ENCODE measurements at regions not wholly inside any gene's neighbourhood (a gene's known extent, or its start where the extent isn't known, plus 50 kb on each side); places are given as distances from the start of the nearest gene placed in this dataset.

- no peak for TF ChIP-seq CTCF (conservative IDR thresholded peaks at IDR 0.05)
- no peak for TF ChIP-seq ZFX (IDR thresholded peaks at IDR 0.05)
These were observed 423.9 kb upstream of the MAF start for GRCh38 chr16:80024443-80024842.

Data from C4-2B (cell line).